WTC11 (cell line): ENCODE measurements at regions not wholly inside any gene's neighbourhood (a gene's known extent, or its start where the extent isn't known, plus 50 kb on each side); places are given as distances from the start of the nearest gene placed in this dataset.

Source experiments
- ATAC-seq: fragments of 200-7000 bp; cut with Tn5 transposase; 2 replicates; pipeline ENCODE4 v1.10.0; 2021; ENCODE audit warnings: mild to moderate bottlenecking, moderate library complexity
- CTCF ChIA-PET: fragments of 300-600 bp; sonication (Branson Sonifier 250); formaldehyde crosslinking; loops from one replicate; lab custom pipeline; 2021; ENCODE audit warnings: antibody characterized with exemption; lab: Charles Lee
- POLR2A ChIA-PET: fragments of 350-600 bp; sonication (Branson Sonifier 250); formaldehyde crosslinking; loops from one replicate; lab custom pipeline; 2021; ENCODE audit warnings: antibody characterized with exemption; lab: Charles Lee
- DNase-seq: peaks from one replicate; pipeline ENCODE4 v3.0.0; 2021; ENCODE audit warnings: low spot score
- H3K27ac Mint-ChIP-seq: 2 replicates; pipeline ENCODE4 v1.8.0; 2021; ENCODE audit warnings: mixed read lengths
- H3K27me3 Mint-ChIP-seq: 2 replicates; pipeline ENCODE4 v1.8.0; 2021; ENCODE audit warnings: low read depth, mild to moderate bottlenecking, moderate library complexity, mixed read lengths
- H3K36me3 Mint-ChIP-seq: 2 replicates; pipeline ENCODE4 v1.8.0; 2021; ENCODE audit warnings: mixed read lengths
- H3K4me1 Mint-ChIP-seq: 2 replicates; pipeline ENCODE4 v1.8.0; 2022; ENCODE audit warnings: mixed read lengths
- H3K4me3 Mint-ChIP-seq: 2 replicates; pipeline ENCODE4 v1.8.0; 2021; ENCODE audit warnings: mild to moderate bottlenecking, moderate library complexity, mixed read lengths
- H3K9me3 Mint-ChIP-seq: 2 replicates; pipeline ENCODE4 v1.8.0; 2021; ENCODE audit warnings: mixed read lengths
- ATF1 ChIP-seq: sonication (generic); formaldehyde crosslinking; IDR thresholded peaks from 2 replicates; pipeline ENCODE4 v1.8.1; 2023; ENCODE audit warnings: mild to moderate bottlenecking, moderate library complexity, missing genetic modification reagents
- ATF3 ChIP-seq: sonication (generic); formaldehyde crosslinking; conservative IDR thresholded peaks from 2 replicates; pipeline ENCODE4 v1.8.1; 2022; ENCODE audit warnings: mild to moderate bottlenecking, missing genetic modification reagents
- ETV6 ChIP-seq: sonication (generic); formaldehyde crosslinking; IDR thresholded peaks from 2 replicates; pipeline ENCODE4 v1.8.1; 2022; ENCODE audit warnings: mild to moderate bottlenecking, missing genetic modification reagents
- FOXP4 ChIP-seq: sonication (generic); formaldehyde crosslinking; IDR thresholded peaks from 2 replicates; pipeline ENCODE4 v1.8.0; 2022; ENCODE audit warnings: mild to moderate bottlenecking, missing genetic modification reagents
- GTF2I ChIP-seq: fragments of 250-450 bp; sonication (Bioruptor Pico); conservative IDR thresholded peaks from 2 replicates; pipeline ENCODE4 v1.4.0; 2021; ENCODE audit warnings: mild to moderate bottlenecking
- IRF1 ChIP-seq: sonication (generic); formaldehyde crosslinking; IDR thresholded peaks from 2 replicates; pipeline ENCODE4 v1.8.0; 2023; ENCODE audit warnings: missing genetic modification reagents
- KAT7 ChIP-seq: sonication (generic); formaldehyde crosslinking; IDR thresholded peaks from 2 replicates; pipeline ENCODE4 v1.8.1; 2023; ENCODE audit warnings: missing genetic modification reagents, mild to moderate bottlenecking, borderline replicate concordance
- NR3C1 ChIP-seq: sonication (generic); formaldehyde crosslinking; conservative IDR thresholded peaks from 2 replicates; pipeline ENCODE4 v1.8.1; 2023; ENCODE audit warnings: low read depth, mild to moderate bottlenecking, missing genetic modification reagents
- SP1 ChIP-seq: sonication (generic); formaldehyde crosslinking; conservative IDR thresholded peaks from 2 replicates; pipeline ENCODE4 v1.8.1; 2022; ENCODE audit warnings: missing genetic modification reagents
- TEAD1 ChIP-seq: sonication (generic); formaldehyde crosslinking; IDR thresholded peaks from 2 replicates; pipeline ENCODE4 v1.8.0; 2022; ENCODE audit warnings: mild to moderate bottlenecking, missing genetic modification reagents
- TP53 ChIP-seq: sonication (generic); formaldehyde crosslinking; IDR thresholded peaks from 2 replicates; pipeline ENCODE4 v1.8.1; 2023; ENCODE audit warnings: mild to moderate bottlenecking, missing genetic modification reagents
- ZNF138 ChIP-seq: sonication (generic); formaldehyde crosslinking; conservative IDR thresholded peaks from 2 replicates; pipeline ENCODE4 v1.8.1; 2022; ENCODE audit warnings: mild to moderate bottlenecking, moderate library complexity, missing genetic modification reagents
- ZNF232 ChIP-seq: sonication (generic); formaldehyde crosslinking; IDR thresholded peaks from 2 replicates; pipeline ENCODE4 v1.8.0; 2022; ENCODE audit warnings: mild to moderate bottlenecking, missing genetic modification reagents
- TF ChIP-seq, protein P1 (sequence below): fragments of 200-600 bp; IDR thresholded peaks from 2 replicates; pipeline ENCODE4 v1.8.0; 2022; ENCODE audit warnings: antibody characterized with exemption
- TF ChIP-seq, protein P2 (sequence below): sonication (generic); formaldehyde crosslinking; IDR thresholded peaks from 2 replicates; pipeline ENCODE4 v1.8.0; 2023; ENCODE audit warnings: mild to moderate bottlenecking, missing genetic modification reagents
- TF ChIP-seq, protein P3 (sequence below): sonication (generic); formaldehyde crosslinking; conservative IDR thresholded peaks from 2 replicates; pipeline ENCODE4 v1.8.1; 2023; ENCODE audit warnings: mild to moderate bottlenecking, low read depth, missing genetic modification reagents, moderate library complexity
- TF ChIP-seq, protein P4 (sequence below): fragments of 250-450 bp; sonication (Bioruptor Pico); IDR thresholded peaks from 2 replicates; pipeline ENCODE4 v1.9.0; 2021; ENCODE audit warnings: mild to moderate bottlenecking
- TF ChIP-seq, protein P5 (sequence below): fragments of 250-450 bp; sonication (Bioruptor Pico); conservative IDR thresholded peaks from 2 replicates; pipeline ENCODE4 v1.9.0; 2021; ENCODE audit warnings: mild to moderate bottlenecking

DNA sequence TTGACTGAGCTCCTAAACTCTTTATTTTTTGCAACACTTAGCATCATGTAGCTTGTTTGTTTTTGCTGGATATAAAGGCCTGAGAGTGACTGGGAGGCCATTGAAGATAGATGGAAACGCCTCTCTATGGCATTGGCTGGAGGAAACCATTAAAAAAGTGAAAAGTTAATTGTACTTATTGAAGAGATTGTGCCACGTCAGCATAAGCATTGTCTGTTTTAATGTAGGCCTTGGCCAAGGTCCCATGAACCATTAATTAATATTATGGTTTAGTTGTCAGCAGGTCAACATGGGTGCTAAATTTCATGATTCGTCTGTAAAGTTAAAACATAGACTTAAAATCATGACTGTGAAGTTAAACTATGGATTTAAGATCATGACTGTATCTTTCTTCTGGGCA is 178.6 kb downstream of the GATA3 start:
- POLR2A ChIA-PET = no interaction called here
- no peaks in the 10 kb centered on the region; the same call in 1 of the 2 replicates for H3K27me3 Mint-ChIP-seq
- TF ChIP-seq, protein P1, sequence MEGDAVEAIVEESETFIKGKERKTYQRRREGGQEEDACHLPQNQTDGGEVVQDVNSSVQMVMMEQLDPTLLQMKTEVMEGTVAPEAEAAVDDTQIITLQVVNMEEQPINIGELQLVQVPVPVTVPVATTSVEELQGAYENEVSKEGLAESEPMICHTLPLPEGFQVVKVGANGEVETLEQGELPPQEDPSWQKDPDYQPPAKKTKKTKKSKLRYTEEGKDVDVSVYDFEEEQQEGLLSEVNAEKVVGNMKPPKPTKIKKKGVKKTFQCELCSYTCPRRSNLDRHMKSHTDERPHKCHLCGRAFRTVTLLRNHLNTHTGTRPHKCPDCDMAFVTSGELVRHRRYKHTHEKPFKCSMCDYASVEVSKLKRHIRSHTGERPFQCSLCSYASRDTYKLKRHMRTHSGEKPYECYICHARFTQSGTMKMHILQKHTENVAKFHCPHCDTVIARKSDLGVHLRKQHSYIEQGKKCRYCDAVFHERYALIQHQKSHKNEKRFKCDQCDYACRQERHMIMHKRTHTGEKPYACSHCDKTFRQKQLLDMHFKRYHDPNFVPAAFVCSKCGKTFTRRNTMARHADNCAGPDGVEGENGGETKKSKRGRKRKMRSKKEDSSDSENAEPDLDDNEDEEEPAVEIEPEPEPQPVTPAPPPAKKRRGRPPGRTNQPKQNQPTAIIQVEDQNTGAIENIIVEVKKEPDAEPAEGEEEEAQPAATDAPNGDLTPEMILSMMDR = no peak
- no peak for TF ChIP-seq ZNF138 (CRISPR knock-in tag)
- TF ChIP-seq, protein P2, sequence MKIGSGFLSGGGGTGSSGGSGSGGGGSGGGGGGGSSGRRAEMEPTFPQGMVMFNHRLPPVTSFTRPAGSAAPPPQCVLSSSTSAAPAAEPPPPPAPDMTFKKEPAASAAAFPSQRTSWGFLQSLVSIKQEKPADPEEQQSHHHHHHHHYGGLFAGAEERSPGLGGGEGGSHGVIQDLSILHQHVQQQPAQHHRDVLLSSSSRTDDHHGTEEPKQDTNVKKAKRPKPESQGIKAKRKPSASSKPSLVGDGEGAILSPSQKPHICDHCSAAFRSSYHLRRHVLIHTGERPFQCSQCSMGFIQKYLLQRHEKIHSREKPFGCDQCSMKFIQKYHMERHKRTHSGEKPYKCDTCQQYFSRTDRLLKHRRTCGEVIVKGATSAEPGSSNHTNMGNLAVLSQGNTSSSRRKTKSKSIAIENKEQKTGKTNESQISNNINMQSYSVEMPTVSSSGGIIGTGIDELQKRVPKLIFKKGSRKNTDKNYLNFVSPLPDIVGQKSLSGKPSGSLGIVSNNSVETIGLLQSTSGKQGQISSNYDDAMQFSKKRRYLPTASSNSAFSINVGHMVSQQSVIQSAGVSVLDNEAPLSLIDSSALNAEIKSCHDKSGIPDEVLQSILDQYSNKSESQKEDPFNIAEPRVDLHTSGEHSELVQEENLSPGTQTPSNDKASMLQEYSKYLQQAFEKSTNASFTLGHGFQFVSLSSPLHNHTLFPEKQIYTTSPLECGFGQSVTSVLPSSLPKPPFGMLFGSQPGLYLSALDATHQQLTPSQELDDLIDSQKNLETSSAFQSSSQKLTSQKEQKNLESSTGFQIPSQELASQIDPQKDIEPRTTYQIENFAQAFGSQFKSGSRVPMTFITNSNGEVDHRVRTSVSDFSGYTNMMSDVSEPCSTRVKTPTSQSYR (CRISPR knock-in tag) = no peak
- no peak for TF ChIP-seq GTF2I
- TF ChIP-seq, protein P3, sequence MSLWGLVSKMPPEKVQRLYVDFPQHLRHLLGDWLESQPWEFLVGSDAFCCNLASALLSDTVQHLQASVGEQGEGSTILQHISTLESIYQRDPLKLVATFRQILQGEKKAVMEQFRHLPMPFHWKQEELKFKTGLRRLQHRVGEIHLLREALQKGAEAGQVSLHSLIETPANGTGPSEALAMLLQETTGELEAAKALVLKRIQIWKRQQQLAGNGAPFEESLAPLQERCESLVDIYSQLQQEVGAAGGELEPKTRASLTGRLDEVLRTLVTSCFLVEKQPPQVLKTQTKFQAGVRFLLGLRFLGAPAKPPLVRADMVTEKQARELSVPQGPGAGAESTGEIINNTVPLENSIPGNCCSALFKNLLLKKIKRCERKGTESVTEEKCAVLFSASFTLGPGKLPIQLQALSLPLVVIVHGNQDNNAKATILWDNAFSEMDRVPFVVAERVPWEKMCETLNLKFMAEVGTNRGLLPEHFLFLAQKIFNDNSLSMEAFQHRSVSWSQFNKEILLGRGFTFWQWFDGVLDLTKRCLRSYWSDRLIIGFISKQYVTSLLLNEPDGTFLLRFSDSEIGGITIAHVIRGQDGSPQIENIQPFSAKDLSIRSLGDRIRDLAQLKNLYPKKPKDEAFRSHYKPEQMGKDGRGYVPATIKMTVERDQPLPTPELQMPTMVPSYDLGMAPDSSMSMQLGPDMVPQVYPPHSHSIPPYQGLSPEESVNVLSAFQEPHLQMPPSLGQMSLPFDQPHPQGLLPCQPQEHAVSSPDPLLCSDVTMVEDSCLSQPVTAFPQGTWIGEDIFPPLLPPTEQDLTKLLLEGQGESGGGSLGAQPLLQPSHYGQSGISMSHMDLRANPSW (CRISPR knock-in tag) = no peak
- TF ChIP-seq SP1 = no peak
- TF ChIP-seq, protein P4, sequence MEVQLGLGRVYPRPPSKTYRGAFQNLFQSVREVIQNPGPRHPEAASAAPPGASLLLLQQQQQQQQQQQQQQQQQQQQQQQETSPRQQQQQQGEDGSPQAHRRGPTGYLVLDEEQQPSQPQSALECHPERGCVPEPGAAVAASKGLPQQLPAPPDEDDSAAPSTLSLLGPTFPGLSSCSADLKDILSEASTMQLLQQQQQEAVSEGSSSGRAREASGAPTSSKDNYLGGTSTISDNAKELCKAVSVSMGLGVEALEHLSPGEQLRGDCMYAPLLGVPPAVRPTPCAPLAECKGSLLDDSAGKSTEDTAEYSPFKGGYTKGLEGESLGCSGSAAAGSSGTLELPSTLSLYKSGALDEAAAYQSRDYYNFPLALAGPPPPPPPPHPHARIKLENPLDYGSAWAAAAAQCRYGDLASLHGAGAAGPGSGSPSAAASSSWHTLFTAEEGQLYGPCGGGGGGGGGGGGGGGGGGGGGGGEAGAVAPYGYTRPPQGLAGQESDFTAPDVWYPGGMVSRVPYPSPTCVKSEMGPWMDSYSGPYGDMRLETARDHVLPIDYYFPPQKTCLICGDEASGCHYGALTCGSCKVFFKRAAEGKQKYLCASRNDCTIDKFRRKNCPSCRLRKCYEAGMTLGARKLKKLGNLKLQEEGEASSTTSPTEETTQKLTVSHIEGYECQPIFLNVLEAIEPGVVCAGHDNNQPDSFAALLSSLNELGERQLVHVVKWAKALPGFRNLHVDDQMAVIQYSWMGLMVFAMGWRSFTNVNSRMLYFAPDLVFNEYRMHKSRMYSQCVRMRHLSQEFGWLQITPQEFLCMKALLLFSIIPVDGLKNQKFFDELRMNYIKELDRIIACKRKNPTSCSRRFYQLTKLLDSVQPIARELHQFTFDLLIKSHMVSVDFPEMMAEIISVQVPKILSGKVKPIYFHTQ (CRISPR knock-in tag) = no peak
- TF ChIP-seq NR3C1 (CRISPR knock-in tag) = no peak
- TF ChIP-seq ATF1 (CRISPR knock-in tag) = no peak
- TF ChIP-seq IRF1 (CRISPR knock-in tag) = no peak
- TF ChIP-seq KAT7 = no peak
- no peak for TF ChIP-seq ETV6 (CRISPR knock-in tag)
- no peak for TF ChIP-seq ATF3 (CRISPR knock-in tag)
- no peak for TF ChIP-seq TEAD1
- no peak for TF ChIP-seq TP53 (CRISPR knock-in tag)
- no peak for TF ChIP-seq ZNF232 (CRISPR knock-in tag)
- TF ChIP-seq, protein P5, sequence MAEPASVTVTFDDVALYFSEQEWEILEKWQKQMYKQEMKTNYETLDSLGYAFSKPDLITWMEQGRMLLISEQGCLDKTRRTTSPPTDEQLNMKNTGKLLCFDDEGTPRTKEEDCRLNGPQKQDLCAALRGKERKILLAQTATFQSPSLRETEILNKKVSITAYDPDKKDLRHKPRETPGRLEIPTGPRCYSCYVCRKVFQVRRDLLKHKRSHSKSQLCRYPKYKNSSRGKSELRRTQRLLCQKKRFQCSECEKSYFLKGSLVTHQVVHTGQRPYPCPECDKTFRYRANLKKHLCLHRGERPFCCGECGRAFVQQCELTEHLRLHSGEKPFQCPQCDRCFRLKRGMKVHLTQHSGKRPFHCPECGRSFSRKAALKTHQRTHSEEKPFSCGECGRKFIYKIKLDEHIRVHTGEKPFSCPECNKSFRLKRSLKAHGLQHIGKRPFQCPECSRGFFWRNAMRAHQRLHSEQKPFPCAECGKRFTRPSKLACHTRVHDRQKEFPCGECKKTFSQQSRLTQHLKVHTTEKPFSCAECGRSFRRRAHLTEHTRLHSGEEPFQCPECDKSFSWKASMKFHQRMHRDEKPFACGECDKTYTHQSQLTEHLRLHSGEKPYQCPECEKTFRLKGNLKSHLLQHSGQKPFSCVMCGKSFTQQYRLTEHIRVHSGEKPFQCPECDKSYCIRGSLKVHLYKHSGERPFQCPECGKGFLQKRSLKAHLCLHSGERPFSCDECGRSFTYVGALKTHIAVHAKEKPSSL (CRISPR knock-in tag) = no peak
- no peak for TF ChIP-seq FOXP4
- TF ChIP-seq, all 79 proteins: peak for 0
- Mint-ChIP-seq H3K27ac (no peak overlapping the region), H3K4me1 (no peaks in the 10 kb centered on the region), H3K4me3 (no peak overlapping the region), H3K9me3 (no peaks in the 10 kb centered on the region), H3K36me3 (no peaks in the 10 kb centered on the region)
- ATAC-seq = no peak
- CTCF ChIA-PET = no interaction called here
- DNase-seq = no peak
